ENCODE measurements at regions not wholly inside any gene's neighbourhood (a gene's known extent, or its start where the extent isn't known, plus 50 kb on each side); places are given as distances from the start of the nearest gene placed in this dataset.

GRCh38 chr20:39259010-39259803 lies 297.1 kb downstream of the DHX35 start:
- DNase-seq (ENCODE audit: extremely low read depth, low read depth), result no peak
- no peak for TF ChIP-seq CTCF (IDR thresholded peaks at IDR 0.05; ENCODE audit: low read depth, low read length)

GRCh38 chr20:39258253-39258652 lies 296.1 kb downstream of the DHX35 start:
- DNase-seq (ENCODE audit: extremely low read depth, low read depth), result no peak
- no peak for TF ChIP-seq CTCF (IDR thresholded peaks at IDR 0.05; ENCODE audit: low read depth, low read length)

GRCh38 chr20:39253051-39253755 lies 291.1 kb downstream of the DHX35 start:
- no peak for TF ChIP-seq CTCF (IDR thresholded peaks at IDR 0.05; ENCODE audit: low read depth, low read length)
- DNase-seq (ENCODE audit: extremely low read depth, low read depth), result no peak

- no peak for TF ChIP-seq CTCF (IDR thresholded peaks at IDR 0.05; ENCODE audit: low read depth, low read length)
- DNase-seq (ENCODE audit: extremely low read depth, low read depth), result no peak
Observed at GRCh38 chr20:39252035-39252434, 289.9 kb downstream of the DHX35 start.

- no peak for DNase-seq (ENCODE audit: extremely low read depth, low read depth)
- TF ChIP-seq CTCF (IDR thresholded peaks at IDR 0.05; ENCODE audit: low read depth, low read length), result no peak
Observed at GRCh38 chr20:39249798-39250197, 287.7 kb downstream of the DHX35 start.

- DNase-seq (ENCODE audit: extremely low read depth, low read depth), result no peak
- no peak for TF ChIP-seq CTCF (IDR thresholded peaks at IDR 0.05; ENCODE audit: low read depth, low read length)
Observed at GRCh38 chr20:39248862-39249485, 286.8 kb downstream of the DHX35 start.
